Activated CD8-positive, alpha-beta memory T cell treated with anti-CD3 and anti-CD28 coated beads for 1 hour (primary cell): ENCODE measurements at regions not wholly inside any gene's neighbourhood (a gene's known extent, or its start where the extent isn't known, plus 50 kb on each side); places are given as distances from the start of the nearest gene placed in this dataset.

Source experiments
- DNase-seq, 2 donors: peaks; one replicate each; pipeline ENCODE4 v3.0.0-alpha.2; 2020; ENCODE audit warnings: low read depth in 1 of 2; ENCODE audit errors: extremely low read depth in 1 of 2

DNA sequence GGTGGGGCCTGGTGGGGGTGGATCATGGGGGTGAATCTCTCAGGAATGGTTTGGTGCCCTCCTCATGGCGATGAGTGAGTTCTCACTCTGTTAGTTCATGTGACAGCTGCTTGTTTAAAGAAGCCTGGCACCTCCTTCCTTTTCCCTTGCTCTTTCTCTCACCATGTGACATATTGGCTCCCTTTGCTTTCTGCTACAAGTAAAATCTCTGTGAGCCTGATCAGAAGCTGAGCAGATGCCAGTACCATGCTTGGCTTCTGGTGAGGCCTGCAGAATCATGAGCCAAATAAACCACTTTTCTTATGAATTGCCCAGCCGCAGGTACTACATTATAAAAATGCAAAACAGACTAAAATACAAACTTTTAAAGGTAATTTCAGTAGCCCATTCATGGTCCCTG lies 73.4 kb upstream of the TEX51 start:
- DNase-seq: no peak

DNA sequence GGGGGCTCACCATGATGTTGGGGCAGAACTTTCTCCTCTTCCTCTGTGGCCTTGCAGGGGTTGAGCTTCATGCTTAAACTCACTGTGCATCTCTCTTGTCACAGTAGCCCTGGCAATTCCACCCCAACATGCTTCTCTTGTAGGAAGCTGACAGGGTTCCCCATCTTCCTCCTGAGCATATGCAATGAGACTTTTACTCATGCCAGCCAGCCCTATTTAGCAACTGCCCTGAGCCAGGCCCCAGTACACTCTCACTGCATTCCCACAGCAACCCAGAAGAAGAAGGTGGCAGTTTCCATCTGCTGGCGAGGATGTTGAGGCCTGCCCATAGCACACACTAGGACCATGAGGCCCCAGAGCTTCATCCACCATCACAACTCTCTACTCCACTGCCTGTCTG lies 72.2 kb upstream of the TEX51 start:
- no peak for DNase-seq

- DNase-seq: no peak
These were observed 71.3 kb upstream of the TEX51 start for GRCh38 chr2:126827371-126827770.

DNA sequence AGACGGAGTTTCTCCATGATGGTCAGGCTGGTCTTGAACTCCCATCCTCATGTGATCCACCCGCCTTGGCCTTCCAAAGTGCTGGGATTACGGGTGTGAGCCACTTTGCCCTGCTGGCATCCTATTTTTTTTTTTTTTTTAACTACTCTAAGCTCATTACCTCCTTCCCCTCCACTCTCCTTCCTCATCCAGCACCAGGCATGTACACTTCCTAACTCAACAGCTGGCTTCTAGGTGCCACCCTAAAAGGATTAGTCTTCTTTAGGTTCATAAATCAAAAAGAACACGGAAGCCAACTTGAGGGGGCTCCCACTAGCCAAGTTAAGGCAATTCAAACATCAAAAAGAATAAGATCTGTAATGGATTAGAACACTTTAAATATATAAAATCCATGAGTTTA lies 70.6 kb upstream of the TEX51 start:
- DNase-seq: no peak

- no peak for DNase-seq
These were observed 70.2 kb upstream of the TEX51 start for GRCh38 chr2:126828491-126828890.

- no peak for DNase-seq
These were observed 67.3 kb upstream of the TEX51 start for GRCh38 chr2:126831234-126832005.

- no peak for DNase-seq
These were observed 66.7 kb upstream of the TEX51 start for GRCh38 chr2:126832014-126832413.

GRCh38 chr2:126832757-126833156 lies 65.9 kb upstream of the TEX51 start:
- no peak for DNase-seq

- DNase-seq: no peak
These were observed 64.6 kb upstream of the TEX51 start for GRCh38 chr2:126834006-126834659.

- DNase-seq: no peak
These were observed 63.4 kb upstream of the TEX51 start for GRCh38 chr2:126835261-126835660.

DNA sequence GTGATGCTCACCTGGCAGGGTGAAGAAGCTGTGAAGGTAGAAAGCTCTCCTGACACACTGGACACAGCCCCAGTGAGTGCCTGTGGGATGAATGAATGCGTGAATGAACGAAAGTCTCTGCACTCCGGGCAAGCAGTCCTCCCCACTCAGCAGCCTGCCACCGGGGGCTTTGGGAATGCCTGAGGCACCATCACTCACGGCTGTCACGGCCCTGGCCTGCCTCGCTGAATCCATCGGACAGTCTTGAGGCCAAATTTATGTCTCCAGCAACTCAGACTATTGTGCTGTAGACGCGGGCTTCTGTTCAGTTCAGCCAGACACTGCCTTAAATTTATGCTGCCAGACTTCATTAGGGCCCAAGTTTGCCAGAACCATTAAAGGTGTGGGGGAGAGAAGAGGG lies 62.9 kb upstream of the TEX51 start:
- no peak for DNase-seq

- DNase-seq: no peak
These were observed 61.7 kb upstream of the TEX51 start for GRCh38 chr2:126836761-126837679.

GRCh38 chr2:126837966-126838715 lies 60.5 kb upstream of the TEX51 start:
- no peak for DNase-seq

- no peak for DNase-seq
These were observed 60.0 kb upstream of the TEX51 start for GRCh38 chr2:126838716-126838985.

DNA sequence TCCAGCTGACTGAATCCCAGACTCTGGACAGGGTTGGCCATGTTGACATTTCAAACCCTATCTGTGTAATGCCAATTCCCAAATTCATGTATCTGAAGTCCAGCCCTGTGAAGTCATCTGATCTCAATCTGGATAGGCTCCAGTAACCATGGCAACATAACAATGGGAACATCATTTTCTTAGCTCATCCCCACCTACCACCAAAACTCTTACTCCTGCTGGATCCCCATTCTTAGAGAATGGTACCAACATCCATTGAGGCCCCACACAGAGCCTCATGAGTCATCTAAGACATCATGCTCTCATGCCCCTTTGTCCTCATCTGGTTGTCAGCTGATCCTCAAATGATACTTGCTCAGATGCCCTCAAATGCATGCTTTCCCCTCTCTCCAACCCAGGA lies 58.9 kb upstream of the TEX51 start:
- DNase-seq: no peak

DNA sequence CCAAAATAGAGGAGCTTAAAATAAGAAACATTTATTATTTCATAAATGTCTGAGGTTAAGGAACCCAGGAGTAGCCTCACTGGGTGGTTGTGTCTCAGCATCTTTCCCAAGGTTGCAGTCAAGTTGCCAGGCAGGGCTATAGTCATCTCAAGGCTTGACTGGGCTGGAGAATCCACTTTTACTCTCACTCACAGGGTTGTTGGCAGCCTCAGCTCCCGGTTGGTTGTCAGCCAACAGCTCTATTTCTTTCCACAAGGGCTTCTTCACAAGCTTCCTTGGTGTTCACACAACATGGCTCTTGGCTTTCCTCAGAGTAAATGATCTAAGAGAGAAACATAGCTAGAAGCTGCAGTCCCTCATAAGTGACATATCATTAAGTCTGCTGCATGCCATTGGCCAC lies 55.6 kb upstream of the TEX51 start:
- DNase-seq: no peak

DNA sequence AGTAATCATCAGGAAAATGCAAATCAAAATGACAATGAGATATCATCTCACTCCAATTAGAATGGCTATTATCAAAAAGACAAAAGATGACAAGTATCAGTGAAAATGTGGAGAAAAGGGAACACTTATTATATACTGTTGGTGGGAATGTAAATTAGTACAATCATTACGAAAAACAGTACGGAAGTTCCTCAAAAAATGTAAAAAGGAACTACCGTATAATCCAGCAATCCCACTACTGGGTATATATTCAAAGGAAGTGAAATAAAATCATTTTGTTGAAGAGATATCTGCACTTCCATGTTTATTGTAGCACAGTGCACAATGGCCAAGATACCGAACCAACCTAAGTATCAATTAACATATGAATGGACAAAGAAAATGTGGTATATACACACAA lies 52.4 kb upstream of the TEX51 start:
- DNase-seq: no peak
